GM19452 (cell line): ENCODE measurements at regions not wholly inside any gene's neighbourhood (a gene's known extent, or its start where the extent isn't known, plus 50 kb on each side); places are given as distances from the start of the nearest gene placed in this dataset.
"Not testable (repeated sequence)": the region's sequence is repeated elsewhere in the genome, so short reads cannot be mapped to it uniquely, and the experiment has no call there.

Experiments used
- ATAC-seq: cut with Tn5 transposase; IDR thresholded peaks from one replicate; pipeline ENCODE4 v1.9.1; 2021; ENCODE audit not compliant: unreplicated experiment

DNA sequence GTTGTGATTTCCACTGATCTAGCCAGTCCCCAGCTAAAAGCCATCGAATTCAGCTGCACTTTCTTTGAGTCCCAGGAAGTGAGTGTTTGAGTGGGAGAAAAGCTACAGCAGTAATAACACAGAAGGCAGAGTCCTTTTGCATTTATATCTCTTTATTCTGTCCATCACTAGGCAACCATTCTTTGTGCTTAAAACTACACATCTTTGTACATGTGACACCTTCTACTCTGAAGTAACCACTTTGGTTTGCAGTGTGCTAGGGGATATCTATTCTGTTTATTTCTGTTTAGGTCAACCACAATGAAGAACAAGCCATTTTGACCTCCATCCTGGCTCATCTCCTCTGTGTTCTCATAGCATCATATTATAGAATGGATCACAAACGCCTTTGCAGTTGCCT is 226.0 kb upstream of the SERP2 start:
- no peak for ATAC-seq

DNA sequence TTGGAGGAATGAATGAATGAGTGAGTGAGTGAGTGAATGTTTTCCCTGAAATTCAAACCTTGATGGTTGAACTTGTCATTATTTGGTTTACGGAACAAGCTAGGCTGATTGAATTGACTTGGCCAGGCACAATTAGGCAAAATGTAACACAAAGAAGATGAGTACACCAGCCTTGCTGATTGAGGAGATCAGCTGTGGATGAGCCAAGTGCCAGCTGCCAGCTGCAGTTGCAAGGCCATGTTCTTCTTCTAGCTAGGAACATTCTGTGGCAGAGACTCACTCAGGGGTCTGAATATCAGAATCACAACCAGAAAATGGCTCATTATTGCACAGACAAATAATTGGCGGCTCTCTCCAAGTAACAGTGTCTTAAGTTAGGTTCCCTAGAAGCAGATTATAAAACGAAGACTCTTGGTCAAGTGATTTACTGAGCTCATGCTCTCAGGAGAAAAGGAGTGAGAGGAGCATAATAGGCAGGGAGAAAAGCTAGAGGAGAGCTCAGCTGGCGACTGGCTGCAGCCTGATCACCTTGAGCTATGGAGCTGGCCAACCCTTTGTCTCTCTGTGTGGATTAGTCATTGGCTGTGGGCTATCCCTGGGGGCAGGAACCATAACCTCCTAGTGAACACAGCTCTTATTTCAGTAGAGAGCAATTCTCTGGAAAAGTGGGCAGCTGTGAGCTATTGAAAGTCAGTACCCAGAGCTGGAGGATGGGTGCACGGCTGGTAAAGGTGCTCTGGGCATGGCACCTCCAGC is 225.3 kb upstream of the SERP2 start:
- no peak for ATAC-seq

DNA sequence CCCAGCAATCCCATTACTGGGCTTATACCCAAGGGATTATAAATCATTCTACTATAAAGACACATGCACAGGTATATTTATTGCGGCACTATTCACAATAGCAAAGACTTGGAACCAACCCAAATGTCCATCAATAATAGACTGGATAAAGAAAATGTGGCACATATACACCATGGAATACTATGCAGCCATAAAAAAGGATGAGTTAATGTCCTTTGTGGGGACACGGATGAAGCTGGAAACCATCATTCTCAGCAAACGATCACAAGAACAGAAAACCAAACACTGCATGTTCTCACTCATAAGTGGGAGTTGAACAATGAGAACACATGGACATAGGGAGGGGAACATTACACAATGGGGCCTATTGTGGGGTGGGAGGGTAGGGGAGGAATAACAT is 224.4 kb upstream of the SERP2 start:
- ATAC-seq: not testable (repeated sequence)

DNA sequence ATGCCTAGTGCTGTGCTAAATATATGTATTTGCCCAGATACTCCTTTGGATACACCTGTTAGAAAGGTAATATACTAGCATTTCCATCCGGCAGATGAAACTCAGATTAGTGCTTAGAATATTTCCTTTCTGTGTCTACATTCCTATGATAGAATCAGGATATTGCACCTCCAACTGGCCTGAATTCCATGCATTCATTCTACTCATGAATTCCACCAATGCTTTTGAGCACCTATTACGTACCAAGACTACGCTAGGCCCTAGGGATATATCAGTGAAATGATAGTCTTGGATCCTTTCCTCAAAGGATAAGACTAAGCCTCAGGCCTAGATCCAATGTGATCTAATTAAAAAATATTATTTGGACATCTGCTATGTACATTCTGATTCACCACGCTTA is 223.8 kb upstream of the SERP2 start:
- no peak for ATAC-seq

DNA sequence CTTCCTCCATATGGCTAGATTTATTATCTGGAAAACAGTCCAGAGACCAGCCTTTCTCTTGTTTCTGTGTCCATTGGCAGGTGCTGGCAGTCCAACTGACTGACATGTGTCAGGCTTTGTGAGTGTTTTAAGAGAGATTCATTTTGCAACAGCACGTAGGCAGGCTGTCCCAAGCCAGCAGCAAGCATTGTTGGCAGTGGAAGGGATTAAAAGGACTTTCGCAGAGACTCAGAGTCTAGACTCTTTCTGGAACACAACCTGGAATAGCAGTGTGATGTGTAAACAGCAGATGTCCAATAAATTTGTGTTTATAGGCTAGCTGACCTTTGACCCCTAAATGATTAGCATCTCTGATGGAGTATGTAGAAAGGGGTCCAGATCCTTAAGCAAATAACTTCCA is 222.2 kb upstream of the SERP2 start:
- no peak for ATAC-seq

DNA sequence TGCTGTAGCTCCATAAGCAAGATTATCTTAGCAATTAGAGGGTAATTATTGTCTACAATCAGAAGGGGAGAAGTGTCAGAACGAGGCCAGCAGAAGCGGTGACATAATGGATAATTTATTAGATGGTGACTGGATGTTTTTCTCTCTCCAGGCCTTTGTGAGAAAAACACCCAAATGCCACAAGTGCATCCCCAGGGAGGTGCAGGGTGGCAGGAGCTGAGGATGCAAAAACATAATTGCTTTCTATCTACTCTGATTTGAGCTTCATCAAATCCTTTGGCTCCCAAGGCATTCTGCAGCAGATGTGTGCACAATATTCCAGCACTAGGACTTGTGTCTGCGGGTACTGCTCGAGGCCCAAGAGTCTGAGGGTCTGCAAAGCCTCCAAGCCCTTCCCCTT is 220.1 kb upstream of the SERP2 start:
- no peak for ATAC-seq

DNA sequence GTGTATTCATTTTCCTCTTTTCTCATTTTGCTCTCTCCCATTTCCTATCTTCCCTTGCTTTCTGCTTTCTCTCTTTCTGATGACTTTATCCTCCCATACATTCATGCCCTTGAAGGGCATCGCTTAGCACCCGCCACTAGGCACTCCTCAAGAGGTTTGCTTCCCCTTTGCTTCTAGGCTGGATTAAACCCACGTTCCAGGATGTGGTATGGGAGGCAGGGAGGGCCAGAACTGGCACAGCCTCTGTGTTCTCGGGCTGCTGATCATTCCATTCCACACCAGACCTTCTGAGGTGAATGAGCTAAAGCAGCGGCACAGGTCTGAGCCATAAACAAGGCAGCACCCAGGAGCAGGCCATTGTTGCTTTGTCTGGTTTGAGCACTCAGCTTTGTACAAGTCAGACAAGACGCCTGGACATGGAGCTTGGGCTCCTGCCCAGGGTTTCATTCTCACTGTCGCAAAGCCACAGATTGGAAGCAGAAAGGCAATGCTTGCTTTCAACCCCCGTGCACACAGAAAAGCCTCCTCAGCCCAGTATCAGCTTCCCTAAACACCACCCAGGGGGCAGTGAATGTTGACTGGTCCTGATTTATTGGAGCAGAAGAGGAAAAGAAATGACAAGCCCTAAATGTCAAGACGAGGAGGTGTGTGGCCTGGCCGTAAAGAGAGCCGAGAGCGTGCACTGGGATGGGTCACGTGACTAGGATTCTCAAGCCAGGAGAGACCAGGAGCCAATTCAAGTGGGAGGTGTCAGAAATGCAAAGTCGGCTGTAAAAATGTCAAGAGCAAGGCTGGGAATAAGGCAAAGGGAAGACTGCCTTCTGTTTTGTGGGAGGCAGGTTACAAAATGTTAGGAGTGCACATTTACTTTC is 218.0 kb upstream of the SERP2 start:
- no peak for ATAC-seq

DNA sequence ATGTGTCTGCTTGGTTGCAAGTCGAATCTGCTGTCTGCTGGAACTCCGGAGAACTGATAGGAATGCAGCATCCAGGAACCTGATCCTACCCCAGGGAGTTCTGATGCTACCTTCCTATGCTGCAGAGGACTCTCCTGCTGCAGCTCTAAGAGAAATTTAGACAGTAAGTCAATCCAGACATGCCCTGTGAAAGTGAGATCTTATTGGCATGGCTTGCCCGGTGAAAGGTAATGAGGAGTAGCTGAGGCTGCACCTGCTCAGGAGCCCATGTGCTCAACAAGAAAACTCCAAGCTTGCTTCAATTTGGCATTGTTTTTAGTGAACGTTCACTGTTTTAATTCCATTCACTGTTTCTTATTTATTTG is 217.3 kb upstream of the SERP2 start:
- no peak for ATAC-seq

DNA sequence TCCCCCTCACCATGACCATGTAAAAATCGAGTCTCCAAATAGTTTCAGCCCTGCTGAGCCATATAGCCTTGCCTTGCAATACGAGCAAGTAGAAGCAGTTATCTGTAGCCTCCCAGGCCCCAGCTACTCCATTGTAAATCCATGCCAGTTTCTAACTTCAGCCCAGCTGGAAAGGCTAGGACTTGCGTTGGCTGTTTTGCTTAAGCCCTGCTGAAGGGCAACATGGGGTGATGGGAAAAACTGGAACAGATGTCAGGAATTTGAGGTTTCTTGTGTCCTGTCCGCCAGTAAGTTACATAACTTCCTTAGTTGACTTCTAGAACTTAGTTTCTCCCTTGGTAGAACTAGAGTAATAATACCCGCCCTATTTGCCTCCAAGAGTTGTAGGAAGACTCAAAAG is 216.0 kb upstream of the SERP2 start:
- ATAC-seq: no peak

DNA sequence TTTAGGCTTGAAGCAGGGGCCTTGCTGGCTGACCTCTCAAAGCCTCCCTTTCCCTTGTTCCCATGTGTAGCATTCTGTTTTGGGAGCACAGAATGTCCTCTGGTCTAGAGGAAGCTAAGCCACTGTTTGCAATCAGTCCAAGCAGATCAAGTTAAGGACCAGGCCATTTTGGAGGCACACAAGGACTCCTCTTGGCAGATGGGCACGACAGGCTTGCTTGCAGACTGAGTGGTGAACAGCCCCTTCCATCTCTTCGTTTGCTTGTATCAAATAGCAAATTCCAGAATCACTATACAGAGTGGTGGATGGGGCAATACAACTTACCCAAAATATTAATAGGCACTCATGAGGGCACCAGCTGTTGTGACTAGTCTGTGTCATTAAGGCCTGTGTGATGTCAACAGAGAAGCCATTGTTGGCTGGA is 215.5 kb upstream of the SERP2 start:
- ATAC-seq: no peak

DNA sequence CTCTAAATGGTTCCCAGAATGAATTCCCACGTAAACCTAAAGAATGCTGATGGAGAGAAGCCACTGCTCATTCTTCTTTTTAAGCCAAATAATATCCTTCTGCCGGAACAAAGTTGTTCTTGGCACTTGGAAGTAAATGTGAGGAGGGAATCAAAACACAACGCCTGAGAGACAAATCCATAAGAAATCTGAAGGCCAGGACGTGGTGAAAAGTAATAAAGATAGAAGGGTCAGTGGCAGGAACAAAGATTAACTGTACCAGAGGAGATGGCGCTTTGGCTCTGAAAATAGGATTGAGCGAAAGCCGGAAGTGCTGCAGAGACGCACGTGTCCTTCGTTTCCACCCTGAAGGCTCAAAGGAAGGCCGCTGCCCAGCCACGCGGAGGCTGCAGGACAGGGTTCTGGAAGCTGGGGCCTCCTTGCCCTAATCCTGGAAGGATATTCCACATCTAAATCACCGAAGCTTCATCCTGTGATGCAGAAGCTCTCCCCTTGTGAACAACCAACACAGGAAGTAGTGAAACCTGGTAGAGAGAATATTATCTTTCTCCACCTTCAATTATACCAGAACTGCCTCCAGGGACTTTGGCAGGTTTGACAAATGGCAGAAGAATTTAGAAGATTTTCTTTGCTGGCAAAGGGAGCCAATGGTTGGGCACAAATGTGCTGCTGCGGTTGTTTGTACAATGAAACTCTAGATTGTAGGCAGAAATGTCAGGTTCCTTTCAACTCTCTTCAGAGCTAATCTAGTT is 214.6 kb upstream of the SERP2 start:
- ATAC-seq: no peak

DNA sequence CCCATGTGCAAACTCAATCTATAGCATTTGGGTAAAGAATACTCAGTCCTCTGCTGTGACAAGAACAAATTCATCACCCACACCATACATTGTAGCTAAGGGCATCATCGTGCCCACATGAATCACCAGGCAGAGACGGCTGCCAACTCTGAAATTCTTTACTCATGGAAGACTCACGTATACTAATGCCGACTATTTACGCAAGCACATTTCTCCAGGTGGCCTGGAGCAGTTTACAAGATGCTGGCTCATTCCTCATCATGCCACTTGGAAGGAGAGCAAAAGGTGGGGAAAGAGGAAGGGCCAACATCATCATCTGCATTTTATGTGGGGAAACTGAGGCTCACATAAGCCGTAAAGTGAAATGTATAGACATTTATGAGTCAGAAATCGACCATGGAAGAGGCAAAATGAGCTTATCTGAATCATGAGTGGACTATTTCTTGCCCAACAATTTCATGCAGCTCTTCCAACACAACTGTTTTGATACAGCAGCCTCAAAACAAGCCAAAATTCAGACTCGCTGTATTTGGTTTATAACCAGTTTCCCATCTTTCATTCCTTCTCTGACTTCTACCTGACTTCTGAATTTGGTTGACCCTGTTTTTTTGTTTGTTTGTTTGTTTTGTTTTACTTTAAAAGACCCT is 213.9 kb upstream of the SERP2 start:
- ATAC-seq: no peak

DNA sequence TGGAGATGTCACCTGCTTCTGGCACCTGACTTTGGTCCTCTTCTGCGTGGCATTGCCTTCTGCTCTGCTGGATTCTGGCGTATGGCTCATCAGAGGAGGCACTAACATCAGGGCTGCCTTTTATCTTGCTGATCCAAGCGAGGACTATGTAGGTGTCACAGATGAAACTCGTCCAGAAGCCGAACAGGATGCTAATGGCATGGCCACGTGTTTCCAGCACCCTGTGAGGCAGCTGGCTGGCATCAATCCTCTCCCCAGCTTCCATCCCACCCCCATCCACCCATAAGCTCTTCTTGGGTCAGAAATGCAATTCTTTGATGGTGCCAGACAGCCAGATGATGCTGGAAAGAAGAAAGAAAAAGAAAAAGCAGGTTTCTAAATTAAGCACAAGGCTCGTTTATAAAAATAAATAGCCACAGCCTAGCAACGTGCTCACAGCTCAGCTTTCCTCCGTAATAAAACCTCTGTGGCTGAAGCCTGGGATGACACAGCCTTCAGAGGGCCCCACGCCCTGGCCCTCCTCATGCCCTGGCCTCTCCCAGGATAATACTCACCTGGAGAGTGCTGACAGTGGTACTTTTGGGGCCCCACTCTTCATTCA is 212.9 kb upstream of the SERP2 start:
- no peak for ATAC-seq

DNA sequence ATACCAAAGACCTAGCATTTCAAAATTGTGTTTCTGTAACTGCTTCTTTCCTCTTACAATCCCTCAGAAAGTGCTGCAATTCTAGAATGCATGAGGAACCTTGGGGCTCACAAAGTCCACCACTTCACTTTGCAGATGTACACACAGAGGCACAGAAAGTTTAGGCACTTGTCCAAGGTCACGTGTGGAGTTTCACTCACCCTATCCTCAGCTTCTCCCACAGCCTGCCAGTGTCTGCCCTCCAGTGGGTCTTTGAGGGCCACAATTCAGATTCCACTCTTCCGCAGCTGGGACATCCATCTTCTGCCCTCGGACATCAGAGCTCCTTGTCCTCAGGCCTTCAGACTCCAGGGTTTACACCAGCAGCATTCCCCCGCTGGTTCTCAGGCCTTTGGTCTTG is 210.5 kb upstream of the SERP2 start:
- no peak for ATAC-seq

DNA sequence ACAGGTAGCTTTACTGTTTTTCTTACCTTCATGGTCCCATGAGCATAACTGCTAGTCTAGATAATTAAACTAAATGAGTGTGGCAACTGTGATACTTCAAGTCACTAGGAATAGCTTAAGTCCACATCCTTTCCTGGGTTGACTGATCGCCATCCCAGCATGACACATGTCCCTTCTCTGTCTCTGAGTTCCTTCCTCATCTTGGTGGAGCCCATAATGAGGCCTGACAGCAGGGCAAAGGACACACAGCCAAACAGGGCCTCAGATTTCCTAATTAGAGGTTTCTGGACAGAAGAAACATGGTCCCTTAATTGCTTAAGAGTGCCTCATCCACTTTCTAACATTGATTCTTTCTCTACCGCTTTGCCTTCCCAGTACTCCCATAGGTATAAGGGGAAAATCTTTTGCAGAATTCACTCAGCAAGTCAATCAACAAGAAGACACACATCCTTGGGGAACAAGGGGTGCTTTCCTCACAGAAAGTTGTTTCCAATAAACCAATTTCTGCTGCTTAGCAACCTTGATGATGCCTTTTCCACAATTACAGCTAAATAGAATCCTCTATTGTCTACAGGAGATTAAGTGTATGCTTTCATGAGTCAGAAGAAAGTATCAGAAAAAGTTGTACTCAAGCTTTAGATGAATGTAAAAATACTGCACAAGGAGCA is 208.3 kb upstream of the SERP2 start:
- no peak for ATAC-seq

DNA sequence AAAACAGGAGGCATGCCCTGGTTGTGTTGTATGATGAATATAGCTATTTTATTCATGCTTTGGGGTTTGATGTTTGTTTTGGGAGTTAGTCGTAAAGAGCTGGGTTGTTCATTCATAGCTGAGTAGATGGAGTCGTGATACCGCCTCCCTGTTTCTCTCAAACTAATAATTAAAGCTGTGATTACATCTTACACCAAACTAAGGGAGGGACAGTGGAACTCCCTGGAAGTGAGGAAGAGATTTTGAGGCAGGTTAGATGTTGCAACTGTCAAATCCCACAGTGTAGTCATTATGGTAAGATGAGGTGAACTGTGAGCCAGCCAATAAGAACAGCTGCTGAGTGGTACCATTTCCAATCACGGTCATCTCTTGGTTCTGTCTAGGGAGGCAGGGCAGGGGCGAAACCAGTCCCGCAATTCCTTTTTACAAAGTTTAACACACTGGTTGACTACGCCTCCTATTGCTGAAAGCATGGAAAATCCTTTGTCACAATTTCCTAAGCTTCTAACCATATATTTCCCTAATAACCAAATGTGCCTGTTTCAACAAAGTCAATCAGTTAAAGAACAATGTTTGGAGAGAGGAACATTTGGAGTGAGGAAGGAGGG is 207.6 kb upstream of the SERP2 start:
- no peak for ATAC-seq

DNA sequence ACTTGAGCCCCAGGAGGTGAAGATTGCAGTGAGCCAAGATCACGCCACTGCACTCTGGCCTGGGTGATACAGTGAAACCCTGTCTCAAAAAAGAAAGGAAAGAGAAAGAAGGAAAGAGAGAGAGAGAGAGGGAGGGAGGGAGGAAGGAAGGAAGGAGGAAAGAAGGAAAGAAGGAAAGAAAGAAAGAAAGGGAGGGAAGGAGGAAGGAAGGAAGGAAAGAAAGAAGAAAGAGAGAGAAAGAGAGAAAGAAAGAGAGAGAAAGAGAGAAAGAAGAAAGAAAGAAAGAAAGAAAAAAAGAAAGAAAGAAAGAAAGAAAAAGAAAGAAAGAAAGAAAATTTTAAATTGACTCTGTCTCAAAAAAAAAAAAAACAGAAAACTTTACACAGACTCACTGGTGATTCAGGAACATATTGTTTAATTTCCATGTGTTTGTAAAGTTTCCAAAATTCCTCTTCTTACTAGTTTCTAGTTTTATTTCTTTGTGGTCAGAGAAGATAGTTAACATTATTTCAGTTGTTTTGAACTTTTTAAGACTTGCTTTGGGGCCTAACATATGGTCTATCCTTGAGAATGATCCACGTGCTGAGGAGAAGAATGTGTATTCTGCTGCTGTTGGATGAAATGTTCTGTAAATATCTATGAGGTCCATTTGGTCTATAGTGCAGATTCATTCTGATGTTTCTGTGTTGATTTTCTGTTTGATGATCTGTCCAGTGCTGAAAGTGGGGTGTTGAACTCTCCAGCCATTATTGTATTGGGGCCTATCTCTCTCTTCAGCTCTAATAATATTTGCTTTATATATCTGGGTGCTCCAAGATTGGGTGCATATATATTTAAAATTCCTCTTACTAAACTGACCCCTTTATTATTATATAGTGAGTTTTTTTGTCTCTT is 204.4 kb upstream of the SERP2 start:
- ATAC-seq: no peak

DNA sequence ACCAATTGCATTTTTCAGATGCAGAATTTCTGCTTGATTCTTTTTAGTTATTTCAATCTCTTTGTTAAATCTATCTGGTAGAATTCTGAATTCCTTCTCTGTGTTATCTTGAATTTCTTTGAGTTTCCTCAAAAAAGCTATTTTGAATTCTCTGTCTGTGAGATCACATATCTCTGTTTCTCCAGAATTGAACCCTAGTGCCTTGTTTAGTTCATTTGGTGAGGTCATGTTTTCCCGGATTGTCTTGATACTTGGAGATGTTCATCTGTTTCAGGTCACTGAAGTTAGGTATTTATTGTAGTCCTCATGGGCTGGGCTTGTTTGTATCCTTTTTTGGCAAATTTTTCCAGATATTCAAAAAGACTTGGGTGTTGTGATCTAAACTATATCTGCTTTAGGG is 202.9 kb upstream of the SERP2 start:
- no peak for ATAC-seq

DNA sequence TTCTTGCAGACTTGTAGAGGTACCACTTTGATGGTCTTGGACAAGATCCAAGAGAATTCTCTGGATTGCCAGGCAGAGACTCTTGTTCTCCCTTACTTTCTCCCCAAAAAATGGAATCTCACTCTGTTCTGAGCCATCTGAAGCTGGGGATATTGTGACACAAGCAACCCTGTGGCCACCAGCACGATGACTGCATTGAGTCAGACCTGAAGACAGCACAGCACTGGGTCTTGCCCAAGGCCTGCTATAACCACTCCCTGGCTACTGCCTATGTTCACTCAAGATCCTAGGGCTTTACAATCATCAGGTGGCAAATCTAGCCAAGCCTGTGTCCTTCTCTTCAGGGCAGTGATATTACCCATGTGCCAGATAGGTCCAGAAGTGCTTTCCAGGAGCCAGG is 202.5 kb upstream of the SERP2 start:
- no peak for ATAC-seq
